Parathyroid adenoma (tissue), 2 donors: ENCODE measurements at regions not wholly inside any gene's neighbourhood (a gene's known extent, or its start where the extent isn't known, plus 50 kb on each side); places are given as distances from the start of the nearest gene placed in this dataset.

Experiments used
- H2AFZ ChIP-seq: fragments of 300-600 bp; sonication (generic); one replicate; pipeline ENCODE4 v1.7.0; 2017; ENCODE audit warnings: antibody characterized with exemption, mild to moderate bottlenecking
- H3K27ac ChIP-seq: fragments of 300-600 bp; sonication (generic); one replicate; pipeline ENCODE4 v1.7.0; 2017
- H3K27me3 ChIP-seq: fragments of 300-600 bp; sonication (generic); one replicate; pipeline ENCODE4 v1.7.0; 2017; ENCODE audit warnings: low read length; ENCODE audit not compliant: control insufficient read depth, insufficient read depth
- H3K36me3 ChIP-seq: fragments of 300-600 bp; sonication (generic); one replicate; pipeline ENCODE4 v1.7.0; 2017; ENCODE audit warnings: low read length; ENCODE audit not compliant: control insufficient read depth, insufficient read depth
- H3K4me1 ChIP-seq: fragments of 300-600 bp; sonication (generic); one replicate; pipeline ENCODE4 v1.7.0; 2017; ENCODE audit warnings: control low read depth
- H3K4me2 ChIP-seq: fragments of 300-600 bp; sonication (generic); one replicate; pipeline ENCODE4 v1.7.0; 2017; ENCODE audit warnings: low read length
- H3K4me3 ChIP-seq: fragments of 300-600 bp; sonication (generic); one replicate; pipeline ENCODE4 v1.7.0; 2017; ENCODE audit warnings: low read depth, low read length
- H3K79me2 ChIP-seq: fragments of 300-600 bp; sonication (generic); one replicate; pipeline ENCODE4 v1.7.0; 2017; ENCODE audit warnings: control low read depth
- H3K9ac ChIP-seq: fragments of 300-600 bp; sonication (generic); one replicate; pipeline ENCODE4 v1.7.0; 2017; ENCODE audit warnings: mild to moderate bottlenecking
- H3K9me3 ChIP-seq: fragments of 300-600 bp; sonication (generic); one replicate; pipeline ENCODE4 v1.7.0; 2017; ENCODE audit warnings: low read length; ENCODE audit not compliant: control insufficient read depth
- TF ChIP-seq, protein P1 (sequence below): fragments of 300-600 bp; sonication (generic); IDR thresholded peaks from one replicate; pipeline ENCODE4 v1.7.0; 2017; ENCODE audit warnings: antibody characterized with exemption, mild to moderate bottlenecking
- donor health status: primary hyperparathyroidism.

DNA sequence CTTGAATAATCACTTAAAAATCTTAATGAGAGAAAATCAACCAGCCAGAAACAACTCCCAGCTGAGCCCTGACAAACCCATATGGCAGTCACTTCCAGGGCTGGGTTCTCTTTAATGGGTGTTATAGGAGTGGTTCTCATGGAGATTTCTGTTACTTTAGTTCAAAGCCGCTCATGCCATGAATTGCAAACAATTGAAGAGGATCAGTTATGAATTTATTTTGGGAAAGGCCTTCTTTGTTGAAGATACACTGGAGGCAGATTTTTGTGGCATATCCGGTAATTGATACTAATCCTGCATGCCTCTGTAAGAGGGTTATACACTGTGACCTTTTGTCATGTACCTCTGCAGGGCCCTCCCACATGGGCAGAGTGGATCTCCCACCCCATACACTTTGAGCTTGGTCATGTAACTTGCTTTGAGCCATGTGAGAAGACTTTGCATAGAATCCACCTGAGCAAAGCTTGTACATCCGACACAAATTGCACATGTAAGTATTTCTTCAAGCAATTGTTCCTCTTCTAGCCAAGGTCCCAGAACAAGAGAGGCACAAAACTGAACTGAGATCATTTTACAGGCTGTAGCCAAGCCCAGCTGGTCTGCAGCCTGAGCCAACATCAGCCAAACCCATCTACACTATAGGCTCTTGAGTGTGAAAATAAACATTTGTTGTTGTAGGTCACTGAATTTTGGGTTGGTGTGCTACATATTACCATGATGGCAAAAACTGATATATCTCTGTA is 492.3 kb downstream of the PREX1 start:
- no peaks in the 10 kb centered on the region for H3K79me2 ChIP-seq
- no peak overlapping the region for H3K9ac ChIP-seq
- no peaks in the 10 kb centered on the region for H3K36me3 ChIP-seq
- no peak overlapping the region for H3K27ac ChIP-seq
- no peaks in the 10 kb centered on the region for H3K27me3 ChIP-seq
- no peak overlapping the region for H3K4me2 ChIP-seq
- TF ChIP-seq, protein P1, sequence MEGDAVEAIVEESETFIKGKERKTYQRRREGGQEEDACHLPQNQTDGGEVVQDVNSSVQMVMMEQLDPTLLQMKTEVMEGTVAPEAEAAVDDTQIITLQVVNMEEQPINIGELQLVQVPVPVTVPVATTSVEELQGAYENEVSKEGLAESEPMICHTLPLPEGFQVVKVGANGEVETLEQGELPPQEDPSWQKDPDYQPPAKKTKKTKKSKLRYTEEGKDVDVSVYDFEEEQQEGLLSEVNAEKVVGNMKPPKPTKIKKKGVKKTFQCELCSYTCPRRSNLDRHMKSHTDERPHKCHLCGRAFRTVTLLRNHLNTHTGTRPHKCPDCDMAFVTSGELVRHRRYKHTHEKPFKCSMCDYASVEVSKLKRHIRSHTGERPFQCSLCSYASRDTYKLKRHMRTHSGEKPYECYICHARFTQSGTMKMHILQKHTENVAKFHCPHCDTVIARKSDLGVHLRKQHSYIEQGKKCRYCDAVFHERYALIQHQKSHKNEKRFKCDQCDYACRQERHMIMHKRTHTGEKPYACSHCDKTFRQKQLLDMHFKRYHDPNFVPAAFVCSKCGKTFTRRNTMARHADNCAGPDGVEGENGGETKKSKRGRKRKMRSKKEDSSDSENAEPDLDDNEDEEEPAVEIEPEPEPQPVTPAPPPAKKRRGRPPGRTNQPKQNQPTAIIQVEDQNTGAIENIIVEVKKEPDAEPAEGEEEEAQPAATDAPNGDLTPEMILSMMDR: no peak
- H3K4me1 ChIP-seq: no peaks in the 10 kb centered on the region
- no peak overlapping the region for H2AFZ ChIP-seq
- no peak overlapping the region for H3K4me3 ChIP-seq
- no peaks in the 10 kb centered on the region for H3K9me3 ChIP-seq

DNA sequence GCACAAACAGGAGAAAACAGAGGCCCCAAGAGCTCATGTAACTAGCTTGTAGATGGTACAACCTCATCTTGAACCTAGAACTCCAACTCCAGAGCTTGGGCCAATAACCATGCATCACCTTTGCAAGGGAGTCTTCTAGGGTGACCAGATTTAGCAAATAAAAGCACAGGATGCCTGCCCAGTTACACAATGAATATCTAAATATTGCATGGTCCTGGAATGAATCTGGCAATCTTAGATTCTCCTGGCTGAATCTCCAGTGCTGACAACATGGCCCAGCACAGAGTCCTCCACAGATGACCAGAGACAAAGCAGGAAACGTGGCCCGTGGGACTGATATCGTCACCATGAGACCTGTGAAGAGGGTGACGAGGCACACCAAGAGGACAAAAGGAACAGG is 494.1 kb downstream of the PREX1 start:
- Histone ChIP-seq H3K27me3 (no peaks in the 10 kb centered on the region), H3K4me2 (no peak overlapping the region), H3K4me1 (no peaks in the 10 kb centered on the region), H3K9me3 (no peaks in the 10 kb centered on the region), H3K36me3 (no peaks in the 10 kb centered on the region), H3K27ac (no peak overlapping the region), H3K79me2 (no peaks in the 10 kb centered on the region), H3K9ac (no peak overlapping the region), H2AFZ (no peak overlapping the region), H3K4me3 (no peak overlapping the region)
- TF ChIP-seq, protein P1: no peak

DNA sequence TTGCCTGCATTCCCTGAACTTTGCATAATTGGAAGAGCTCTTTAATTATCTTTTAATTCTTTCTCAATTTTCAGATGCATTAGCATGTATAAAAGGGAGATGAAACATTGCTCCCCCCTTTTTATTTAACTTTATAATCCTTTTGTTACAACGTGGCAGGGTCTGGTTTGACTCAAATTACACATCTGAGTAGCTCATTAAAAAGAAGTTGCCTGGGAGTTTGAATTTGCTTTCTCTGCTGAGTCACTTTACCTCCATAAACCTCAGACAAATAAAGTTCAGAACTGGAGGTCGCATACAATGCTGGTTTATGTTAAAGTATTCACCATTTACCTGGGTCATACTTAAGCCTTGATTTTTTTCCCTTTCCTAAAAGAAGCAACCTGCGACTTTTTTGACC is 495.2 kb downstream of the PREX1 start:
- Histone ChIP-seq H3K4me3 (no peak overlapping the region), H3K27me3 (no peaks in the 10 kb centered on the region), H3K4me1 (no peaks in the 10 kb centered on the region), H3K4me2 (no peak overlapping the region), H3K79me2 (no peaks in the 10 kb centered on the region), H2AFZ (no peak overlapping the region), H3K27ac (no peak overlapping the region), H3K9me3 (no peaks in the 10 kb centered on the region), H3K36me3 (no peaks in the 10 kb centered on the region), H3K9ac (no peak overlapping the region)
- TF ChIP-seq, protein P1: no peak

DNA sequence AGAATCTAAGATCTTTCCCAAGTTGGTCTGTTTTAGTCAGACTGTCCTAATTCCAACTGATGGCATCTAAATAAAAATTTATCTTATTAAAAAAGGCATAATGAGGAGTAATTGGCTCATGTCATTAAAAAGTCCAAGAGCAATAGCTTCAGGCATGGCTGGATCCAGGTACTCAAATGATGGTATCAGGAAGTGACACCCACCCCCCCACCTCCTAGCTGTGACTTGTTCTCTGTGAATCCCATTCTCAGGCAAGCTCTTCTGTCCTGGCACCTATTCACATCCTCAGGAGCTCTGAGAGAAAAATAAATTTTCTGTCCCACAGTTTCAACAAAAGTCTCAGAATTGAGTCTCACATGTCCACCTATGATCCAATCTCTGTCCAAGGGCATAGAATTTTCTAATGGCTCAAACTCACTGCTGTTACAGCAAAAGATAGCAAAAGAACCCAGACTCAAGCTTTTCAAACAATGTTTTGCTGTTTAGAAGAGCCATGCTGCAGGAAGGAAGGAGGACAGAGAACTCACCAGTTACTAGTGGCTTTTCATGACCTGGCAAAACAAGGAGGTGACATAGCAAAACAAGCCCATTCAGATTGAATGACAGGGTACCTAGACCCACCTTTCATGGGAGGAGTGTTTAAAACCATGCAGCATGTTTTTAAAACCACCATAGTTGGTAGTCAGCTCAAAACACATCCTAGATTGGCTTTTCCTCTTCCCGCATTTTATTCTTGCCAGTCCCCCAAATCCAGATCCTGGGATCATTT is 496.1 kb downstream of the PREX1 start:
- no peaks in the 10 kb centered on the region for H3K27me3 ChIP-seq
- TF ChIP-seq, protein P1: no peak
- no peak overlapping the region for H3K4me2 ChIP-seq
- H3K9me3 ChIP-seq: no peaks in the 10 kb centered on the region
- no peaks in the 10 kb centered on the region for H3K79me2 ChIP-seq
- no peak overlapping the region for H3K27ac ChIP-seq
- no peaks in the 10 kb centered on the region for H3K36me3 ChIP-seq
- no peak overlapping the region for H3K9ac ChIP-seq
- H3K4me1 ChIP-seq: no peaks in the 10 kb centered on the region
- H3K4me3 ChIP-seq: no peak overlapping the region
- no peak overlapping the region for H2AFZ ChIP-seq
